ENCODE measurements at regions not wholly inside any gene's neighbourhood (a gene's known extent, or its start where the extent isn't known, plus 50 kb on each side); places are given as distances from the start of the nearest gene placed in this dataset.
A peak's percentile ranks its signal among the peaks of the same experiment; 100 is the strongest.

- no peak for DNase-seq (ENCODE audit: low read depth in 2 of 2)
These were observed 291.9 kb upstream of the PRDM1 start for GRCh38 chr6:105794239-105794638.

- no peak for DNase-seq (ENCODE audit: low read depth in 2 of 2)
These were observed 293.0 kb upstream of the PRDM1 start for GRCh38 chr6:105793130-105793529.

GRCh38 chr6:105791583-105792318, 294.4 kb upstream of the PRDM1 start:
- no peak for DNase-seq (ENCODE audit: low read depth in 2 of 2)

GRCh38 chr6:105791179-105791578, 295.0 kb upstream of the PRDM1 start:
- DNase-seq (ENCODE audit: low read depth in 2 of 2), result no peak

GRCh38 chr6:105790635-105791034, 295.5 kb upstream of the PRDM1 start:
- DNase-seq (ENCODE audit: low read depth in 2 of 2), result no peak

- no peak for DNase-seq (ENCODE audit: low read depth in 2 of 2)
These were observed 296.2 kb upstream of the PRDM1 start for GRCh38 chr6:105789935-105790334.

GRCh38 chr6:105787747-105788146, 298.4 kb upstream of the PRDM1 start:
- no peak for DNase-seq (ENCODE audit: low read depth in 2 of 2)

- no peak for DNase-seq (ENCODE audit: low read depth in 2 of 2)
These were observed 299.1 kb upstream of the PRDM1 start for GRCh38 chr6:105786890-105787655.

- DNase-seq (ENCODE audit: low read depth in 2 of 2), result no peak
These were observed 299.7 kb upstream of the PRDM1 start for GRCh38 chr6:105786449-105786848.

GRCh38 chr6:105785066-105785811, 300.9 kb upstream of the PRDM1 start:
- DNase-seq (ENCODE audit: low read depth in 2 of 2), result no peak

- no peak for DNase-seq (ENCODE audit: low read depth in 2 of 2)
These were observed 302.0 kb upstream of the PRDM1 start for GRCh38 chr6:105784179-105784578.

- no peak for DNase-seq (ENCODE audit: low read depth in 2 of 2)
These were observed 302.7 kb upstream of the PRDM1 start for GRCh38 chr6:105783333-105783935.

- no peak for DNase-seq (ENCODE audit: low read depth in 2 of 2)
These were observed 304.2 kb upstream of the PRDM1 start for GRCh38 chr6:105781915-105782314.

- DNase-seq (ENCODE audit: low read depth in 2 of 2), result no peak
These were observed 304.9 kb upstream of the PRDM1 start for GRCh38 chr6:105781248-105781647.

- no peak for DNase-seq (ENCODE audit: low read depth in 2 of 2)
These were observed 305.8 kb upstream of the PRDM1 start for GRCh38 chr6:105780146-105780860.

GRCh38 chr6:105779110-105779509, 307.0 kb upstream of the PRDM1 start:
- no peak for DNase-seq (ENCODE audit: low read depth in 2 of 2)

- DNase-seq (ENCODE audit: low read depth in 2 of 2), result no peak
These were observed 311.0 kb upstream of the PRDM1 start for GRCh38 chr6:105775095-105775494.

GRCh38 chr6:105774247-105774646, 311.9 kb upstream of the PRDM1 start:
- DNase-seq (ENCODE audit: low read depth in 2 of 2), result no peak

- peak in 1 of 2 experiments; percentile 26 for DNase-seq (ENCODE audit: low read depth in 2 of 2)
These were observed 314.7 kb upstream of the PRDM1 start for GRCh38 chr6:105771313-105771970.

GRCh38 chr6:105769987-105770386, 316.1 kb upstream of the PRDM1 start:
- no peak for DNase-seq (ENCODE audit: low read depth in 2 of 2)

GRCh38 chr6:105769197-105769596, 316.9 kb upstream of the PRDM1 start:
- DNase-seq (ENCODE audit: low read depth in 2 of 2), result no peak
